ENCODE measurements at regions not wholly inside any gene's neighbourhood (a gene's known extent, or its start where the extent isn't known, plus 50 kb on each side); places are given as distances from the start of the nearest gene placed in this dataset.
A peak's percentile ranks its signal among the peaks of the same experiment; 100 is the strongest.

- H3K27ac Mint-ChIP-seq: no peak overlapping the region
- no peak overlapping the region for H3K4me3 Mint-ChIP-seq
- no peaks in the 10 kb centered on the region for H3K4me1 Mint-ChIP-seq
- peaks cover 0 to 7% of the 10 kb centered on the region in 2 donors for H3K36me3 ChIP-seq (replicated peaks in 1 of 2; ENCODE audit: control insufficient read depth in 1 of 2, insufficient read depth in 2 of 2, low read length in 2 of 2)
- H3K36me3 Mint-ChIP-seq: peaks cover 4 to 17% of the 10 kb centered on the region in 2 donors
- WGBS (ENCODE audit: insufficient coverage): 67% methylated on average over 1 of the region's 2 CpGs
- H3K4me2 ChIP-seq (replicated peaks; ENCODE audit: extremely low read depth, low read length, poor library complexity, severe bottlenecking): no peak overlapping the region
- no peaks in the 10 kb centered on the region for H3K27me3 ChIP-seq (ENCODE audit: control insufficient read depth in 2 of 2, insufficient read depth in 2 of 2, low read length in 2 of 2)
- peaks cover 47% of the 10 kb centered on the region for H4K20me1 ChIP-seq (ENCODE audit: insufficient read depth, low read length)
- DNase-seq: no peak
- no peak overlapping the region for H3K9ac ChIP-seq (ENCODE audit: insufficient read depth, low read length, poor library complexity, severe bottlenecking)
- no peak overlapping the region for H2AFZ ChIP-seq (ENCODE audit: insufficient read depth, low read depth, low read length, poor library complexity, severe bottlenecking)
- H3K4me3 ChIP-seq (replicated peaks in 1 of 3; ENCODE audit: low read depth in 2 of 3, low read length in 3 of 3): no peak overlapping the region
- H3K27me3 Mint-ChIP-seq (ENCODE audit: low read depth in 3 of 3): no peaks in the 10 kb centered on the region
- peaks cover 81% of the 10 kb centered on the region for H3K79me2 ChIP-seq (ENCODE audit: insufficient read depth, low read length)
- intact Hi-C loops (cut with micrococcal nuclease): no loop called here
- no peaks in the 10 kb centered on the region for H3K9me3 ChIP-seq (replicated peaks in 1 of 2; ENCODE audit: control insufficient read depth in 1 of 2, insufficient read depth in 1 of 2, low read length in 2 of 2)
- H3K27ac ChIP-seq (ENCODE audit: low read depth in 1 of 2, low read length in 2 of 2): no peak overlapping the region
- TF ChIP-seq CTCF (IDR thresholded peaks at IDR 0.05): no peak
- no peaks in the 10 kb centered on the region for H3K4me1 ChIP-seq (ENCODE audit: control insufficient read depth in 1 of 2, insufficient read depth in 2 of 2, low read length in 2 of 2)
- no peaks in the 10 kb centered on the region for H3K9me3 Mint-ChIP-seq
Observed at GRCh38 chr3:48077815-48078214, 61.6 kb upstream of the MAP4 start.

GRCh38 chr3:48070030-48070429 lies 53.8 kb upstream of the MAP4 start:
- no peaks in the 10 kb centered on the region for H3K27me3 ChIP-seq (ENCODE audit: control insufficient read depth in 2 of 2, insufficient read depth in 2 of 2, low read length in 2 of 2)
- Mint-ChIP-seq H3K4me1 (peaks cover 6% of the 10 kb centered on the region), H3K27me3 (ENCODE audit: low read depth in 3 of 3) (no peaks in the 10 kb centered on the region), H3K9me3 (no peaks in the 10 kb centered on the region), H3K27ac (peak overlapping the region in 1 of 7 donors; percentile 86), H3K4me3 (no peak overlapping the region), H3K36me3 (peaks cover 10 to 19% of the 10 kb centered on the region in 2 donors)
- H4K20me1 ChIP-seq (ENCODE audit: insufficient read depth, low read length): peaks cover 49% of the 10 kb centered on the region
- intact Hi-C loops (cut with micrococcal nuclease): no loop called here
- peaks cover 81% of the 10 kb centered on the region for H3K79me2 ChIP-seq (ENCODE audit: insufficient read depth, low read length)
- DNase-seq: no peak
- no peak for TF ChIP-seq CTCF (IDR thresholded peaks at IDR 0.05)
- H3K9me3 ChIP-seq (replicated peaks in 1 of 2; ENCODE audit: control insufficient read depth in 1 of 2, insufficient read depth in 1 of 2, low read length in 2 of 2): no peaks in the 10 kb centered on the region
- H3K4me1 ChIP-seq (ENCODE audit: control insufficient read depth in 1 of 2, insufficient read depth in 2 of 2, low read length in 2 of 2): no peaks in the 10 kb centered on the region
- H3K36me3 ChIP-seq (replicated peaks in 1 of 2; ENCODE audit: control insufficient read depth in 1 of 2, insufficient read depth in 2 of 2, low read length in 2 of 2): peaks cover 0 to 11% of the 10 kb centered on the region in 2 donors
- H2AFZ ChIP-seq (ENCODE audit: insufficient read depth, low read depth, low read length, poor library complexity, severe bottlenecking): no peak overlapping the region
- H3K9ac ChIP-seq (ENCODE audit: insufficient read depth, low read length, poor library complexity, severe bottlenecking): no peak overlapping the region
- no peak overlapping the region for H3K4me3 ChIP-seq (replicated peaks in 1 of 3; ENCODE audit: low read depth in 2 of 3, low read length in 3 of 3)
- no peak overlapping the region for H3K4me2 ChIP-seq (replicated peaks; ENCODE audit: extremely low read depth, low read length, poor library complexity, severe bottlenecking)
- no peak overlapping the region for H3K27ac ChIP-seq (ENCODE audit: low read depth in 1 of 2, low read length in 2 of 2)
- WGBS (ENCODE audit: insufficient coverage): 90% methylated on average over 1 of the region's 2 CpGs
